ENCODE measurements at regions not wholly inside any gene's neighbourhood (a gene's known extent, or its start where the extent isn't known, plus 50 kb on each side); places are given as distances from the start of the nearest gene placed in this dataset.
"Not testable (repeated sequence)": the region's sequence is repeated elsewhere in the genome, so short reads cannot be mapped to it uniquely, and the experiment has no call there.

- H3K9me3 ChIP-seq (ENCODE audit: control insufficient read depth, insufficient read depth, low read length); H3K36me3 ChIP-seq (ENCODE audit: control insufficient read depth, insufficient read depth, low read length); H3K27me3 ChIP-seq (ENCODE audit: control insufficient read depth, insufficient read depth, low read length); H3K4me3 ChIP-seq (ENCODE audit: low read depth, low read length); H3K9ac ChIP-seq (ENCODE audit: low read depth, low read length); H3K4me1 ChIP-seq (ENCODE audit: control insufficient read depth, insufficient read depth, low read length): not testable (repeated sequence)
Observed at GRCh38 chr2:111546578-111546977, 337.4 kb downstream of the ANAPC1 start.

GRCh38 chr2:111549174-111549573 lies 334.8 kb downstream of the ANAPC1 start:
- H3K9me3 ChIP-seq (ENCODE audit: control insufficient read depth, insufficient read depth, low read length); H3K4me3 ChIP-seq (ENCODE audit: low read depth, low read length); H3K36me3 ChIP-seq (ENCODE audit: control insufficient read depth, insufficient read depth, low read length); H3K4me1 ChIP-seq (ENCODE audit: control insufficient read depth, insufficient read depth, low read length); H3K27me3 ChIP-seq (ENCODE audit: control insufficient read depth, insufficient read depth, low read length); H3K9ac ChIP-seq (ENCODE audit: low read depth, low read length): not testable (repeated sequence)

GRCh38 chr2:111551428-111551827 lies 332.6 kb downstream of the ANAPC1 start:
- H3K4me3 ChIP-seq (ENCODE audit: low read depth, low read length); H3K9ac ChIP-seq (ENCODE audit: low read depth, low read length); H3K4me1 ChIP-seq (ENCODE audit: control insufficient read depth, insufficient read depth, low read length); H3K36me3 ChIP-seq (ENCODE audit: control insufficient read depth, insufficient read depth, low read length); H3K9me3 ChIP-seq (ENCODE audit: control insufficient read depth, insufficient read depth, low read length); H3K27me3 ChIP-seq (ENCODE audit: control insufficient read depth, insufficient read depth, low read length): not testable (repeated sequence)

GRCh38 chr2:111552625-111553024 lies 331.4 kb downstream of the ANAPC1 start:
- not testable (repeated sequence) for H3K4me3 ChIP-seq (ENCODE audit: low read depth, low read length); H3K36me3 ChIP-seq (ENCODE audit: control insufficient read depth, insufficient read depth, low read length); H3K9ac ChIP-seq (ENCODE audit: low read depth, low read length); H3K9me3 ChIP-seq (ENCODE audit: control insufficient read depth, insufficient read depth, low read length); H3K27me3 ChIP-seq (ENCODE audit: control insufficient read depth, insufficient read depth, low read length); H3K4me1 ChIP-seq (ENCODE audit: control insufficient read depth, insufficient read depth, low read length)

DNA sequence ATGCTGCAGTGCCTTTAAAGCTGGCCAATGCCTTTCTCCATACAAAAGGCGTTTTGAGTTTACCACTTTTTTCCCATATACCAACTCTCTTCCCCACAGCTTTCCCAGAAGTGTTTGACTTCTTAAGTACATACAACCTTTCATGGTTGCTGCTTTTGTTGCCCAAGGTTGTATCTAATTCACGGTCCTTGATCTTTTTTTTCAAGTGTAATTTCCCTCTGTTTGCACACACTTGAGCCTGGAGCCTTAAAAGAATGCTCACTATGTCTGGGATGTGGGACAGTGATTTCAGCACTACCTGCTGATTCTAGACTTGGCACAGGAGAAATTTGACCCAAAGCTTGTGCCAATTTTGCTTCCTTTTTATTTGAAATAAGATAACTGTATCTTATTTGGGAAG lies 324.7 kb downstream of the ANAPC1 start:
- H3K4me3 ChIP-seq (ENCODE audit: low read depth, low read length); H3K9ac ChIP-seq (ENCODE audit: low read depth, low read length); H3K36me3 ChIP-seq (ENCODE audit: control insufficient read depth, insufficient read depth, low read length); H3K9me3 ChIP-seq (ENCODE audit: control insufficient read depth, insufficient read depth, low read length); H3K4me1 ChIP-seq (ENCODE audit: control insufficient read depth, insufficient read depth, low read length); H3K27me3 ChIP-seq (ENCODE audit: control insufficient read depth, insufficient read depth, low read length): not testable (repeated sequence)

DNA sequence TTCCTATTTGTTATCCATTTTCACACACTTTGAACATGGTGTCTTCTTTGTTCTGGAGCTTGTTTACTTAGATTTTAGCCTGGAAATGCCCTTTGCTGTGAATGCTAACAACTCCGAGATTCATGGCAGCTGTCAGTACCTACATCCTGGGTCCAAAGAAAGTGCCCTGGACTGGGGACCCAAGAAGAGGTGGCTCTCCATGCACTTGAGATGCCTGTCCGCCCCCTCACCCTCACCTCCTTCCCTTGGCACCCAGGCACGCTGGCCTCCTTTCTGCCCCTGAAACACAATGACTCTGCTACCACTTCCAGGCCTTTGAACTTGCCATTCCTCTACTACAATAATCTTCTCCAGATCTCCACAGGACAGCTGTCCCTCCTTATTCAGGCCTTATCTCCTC lies 324.2 kb downstream of the ANAPC1 start:
- H3K9me3 ChIP-seq (ENCODE audit: control insufficient read depth, insufficient read depth, low read length); H3K9ac ChIP-seq (ENCODE audit: low read depth, low read length); H3K36me3 ChIP-seq (ENCODE audit: control insufficient read depth, insufficient read depth, low read length); H3K27me3 ChIP-seq (ENCODE audit: control insufficient read depth, insufficient read depth, low read length); H3K4me3 ChIP-seq (ENCODE audit: low read depth, low read length); H3K4me1 ChIP-seq (ENCODE audit: control insufficient read depth, insufficient read depth, low read length): not testable (repeated sequence)

DNA sequence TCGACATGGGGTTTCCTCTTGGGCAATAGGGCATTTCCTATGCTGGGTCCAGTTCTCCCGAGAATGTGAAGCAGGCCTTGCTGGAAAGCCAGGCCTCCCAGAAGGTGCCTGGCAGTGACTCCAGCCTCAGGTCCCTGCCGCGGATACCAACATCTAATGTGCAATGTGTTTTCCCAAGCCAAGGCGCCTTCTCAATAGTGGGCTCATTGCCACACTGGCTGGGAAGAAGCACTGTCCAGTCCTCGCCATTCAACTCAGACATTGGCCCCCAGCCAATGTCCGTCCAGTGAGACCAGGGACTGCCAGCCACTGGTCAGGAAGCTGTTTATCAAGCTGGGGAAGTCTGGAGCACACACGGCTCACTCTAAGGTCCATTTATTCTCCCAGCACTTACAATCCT lies 317.9 kb downstream of the ANAPC1 start:
- H3K4me1 ChIP-seq (ENCODE audit: control insufficient read depth, insufficient read depth, low read length); H3K9ac ChIP-seq (ENCODE audit: low read depth, low read length); H3K27me3 ChIP-seq (ENCODE audit: control insufficient read depth, insufficient read depth, low read length); H3K36me3 ChIP-seq (ENCODE audit: control insufficient read depth, insufficient read depth, low read length); H3K4me3 ChIP-seq (ENCODE audit: low read depth, low read length); H3K9me3 ChIP-seq (ENCODE audit: control insufficient read depth, insufficient read depth, low read length): not testable (repeated sequence)

DNA sequence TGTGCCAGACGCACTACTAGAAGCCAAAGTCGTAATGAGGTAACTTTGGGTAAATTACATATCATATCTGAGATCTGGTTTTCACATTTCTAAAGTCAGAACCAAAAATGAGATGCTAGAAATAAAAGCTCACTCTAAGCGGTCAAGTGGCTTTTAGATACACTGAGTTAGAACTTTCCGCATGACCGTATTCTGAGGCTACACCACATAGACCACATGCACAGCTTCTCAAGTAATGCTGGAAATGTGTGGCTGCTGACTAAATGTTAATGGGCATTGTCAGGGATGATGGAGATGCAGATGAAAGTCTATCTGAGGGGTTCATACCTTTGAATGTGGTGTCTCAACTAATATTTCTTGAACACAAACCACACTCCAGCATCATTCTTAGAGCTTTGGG lies 316.8 kb downstream of the ANAPC1 start:
- H3K4me3 ChIP-seq (ENCODE audit: low read depth, low read length): not testable (repeated sequence)

DNA sequence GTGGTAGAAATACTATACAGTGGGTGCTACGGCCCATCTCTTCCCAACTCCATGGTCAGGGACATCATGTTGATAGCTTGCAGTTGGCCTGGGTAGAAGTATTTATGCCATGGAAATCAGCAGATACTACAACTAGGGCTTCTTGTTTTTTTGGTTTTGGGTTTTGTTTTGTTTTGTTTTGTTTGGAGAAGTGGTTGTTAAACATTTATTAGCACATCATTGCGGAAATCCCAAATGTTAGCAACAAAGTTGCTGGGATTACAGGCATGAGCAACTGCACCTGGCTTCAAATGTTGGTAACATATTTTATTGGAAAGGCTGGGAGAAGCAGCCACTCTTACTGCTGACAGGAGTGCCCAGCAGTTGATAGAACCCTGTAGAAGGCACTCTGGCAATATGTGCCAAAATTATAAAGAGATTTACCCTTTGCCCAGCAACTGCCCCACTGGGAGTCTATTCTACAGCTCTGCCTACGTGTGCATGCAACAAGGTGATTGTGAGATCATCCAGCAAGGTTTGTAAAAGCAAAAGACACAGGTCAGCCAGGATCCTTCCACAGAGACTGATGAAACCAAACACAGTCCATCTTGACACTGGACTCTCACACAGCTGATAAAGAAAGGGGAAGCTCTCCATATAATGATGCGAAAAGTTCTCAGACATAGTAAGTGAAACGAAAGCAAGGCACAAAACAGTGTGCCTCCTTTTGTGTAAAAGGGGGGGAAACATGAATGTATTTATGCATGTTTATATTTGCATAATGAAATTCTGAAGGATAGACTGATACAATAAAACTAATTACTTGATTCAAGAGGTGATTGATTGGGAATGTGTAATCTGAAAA lies 314.4 kb downstream of the ANAPC1 start:
- H3K36me3 ChIP-seq (ENCODE audit: control insufficient read depth, insufficient read depth, low read length); H3K9me3 ChIP-seq (ENCODE audit: control insufficient read depth, insufficient read depth, low read length); H3K27me3 ChIP-seq (ENCODE audit: control insufficient read depth, insufficient read depth, low read length); H3K4me1 ChIP-seq (ENCODE audit: control insufficient read depth, insufficient read depth, low read length); H3K4me3 ChIP-seq (ENCODE audit: low read depth, low read length); H3K9ac ChIP-seq (ENCODE audit: low read depth, low read length): not testable (repeated sequence)

More for the DNA sequence above, 316.8 kb downstream of the ANAPC1 start:
- H3K27me3 ChIP-seq (ENCODE audit: control insufficient read depth, insufficient read depth, low read length); H3K36me3 ChIP-seq (ENCODE audit: control insufficient read depth, insufficient read depth, low read length); H3K4me1 ChIP-seq (ENCODE audit: control insufficient read depth, insufficient read depth, low read length); H3K9me3 ChIP-seq (ENCODE audit: control insufficient read depth, insufficient read depth, low read length); H3K9ac ChIP-seq (ENCODE audit: low read depth, low read length): not testable (repeated sequence)

- H3K9me3 ChIP-seq (ENCODE audit: control insufficient read depth, insufficient read depth, low read length); H3K27me3 ChIP-seq (ENCODE audit: control insufficient read depth, insufficient read depth, low read length); H3K9ac ChIP-seq (ENCODE audit: low read depth, low read length); H3K4me3 ChIP-seq (ENCODE audit: low read depth, low read length); H3K4me1 ChIP-seq (ENCODE audit: control insufficient read depth, insufficient read depth, low read length); H3K36me3 ChIP-seq (ENCODE audit: control insufficient read depth, insufficient read depth, low read length): not testable (repeated sequence)
Observed at GRCh38 chr2:111570300-111571114, 313.5 kb downstream of the ANAPC1 start.

- H3K9me3 ChIP-seq (ENCODE audit: control insufficient read depth, insufficient read depth, low read length); H3K36me3 ChIP-seq (ENCODE audit: control insufficient read depth, insufficient read depth, low read length); H3K4me3 ChIP-seq (ENCODE audit: low read depth, low read length); H3K27me3 ChIP-seq (ENCODE audit: control insufficient read depth, insufficient read depth, low read length); H3K4me1 ChIP-seq (ENCODE audit: control insufficient read depth, insufficient read depth, low read length); H3K9ac ChIP-seq (ENCODE audit: low read depth, low read length): not testable (repeated sequence)
Observed at GRCh38 chr2:111574803-111575202, 309.2 kb downstream of the ANAPC1 start.

DNA sequence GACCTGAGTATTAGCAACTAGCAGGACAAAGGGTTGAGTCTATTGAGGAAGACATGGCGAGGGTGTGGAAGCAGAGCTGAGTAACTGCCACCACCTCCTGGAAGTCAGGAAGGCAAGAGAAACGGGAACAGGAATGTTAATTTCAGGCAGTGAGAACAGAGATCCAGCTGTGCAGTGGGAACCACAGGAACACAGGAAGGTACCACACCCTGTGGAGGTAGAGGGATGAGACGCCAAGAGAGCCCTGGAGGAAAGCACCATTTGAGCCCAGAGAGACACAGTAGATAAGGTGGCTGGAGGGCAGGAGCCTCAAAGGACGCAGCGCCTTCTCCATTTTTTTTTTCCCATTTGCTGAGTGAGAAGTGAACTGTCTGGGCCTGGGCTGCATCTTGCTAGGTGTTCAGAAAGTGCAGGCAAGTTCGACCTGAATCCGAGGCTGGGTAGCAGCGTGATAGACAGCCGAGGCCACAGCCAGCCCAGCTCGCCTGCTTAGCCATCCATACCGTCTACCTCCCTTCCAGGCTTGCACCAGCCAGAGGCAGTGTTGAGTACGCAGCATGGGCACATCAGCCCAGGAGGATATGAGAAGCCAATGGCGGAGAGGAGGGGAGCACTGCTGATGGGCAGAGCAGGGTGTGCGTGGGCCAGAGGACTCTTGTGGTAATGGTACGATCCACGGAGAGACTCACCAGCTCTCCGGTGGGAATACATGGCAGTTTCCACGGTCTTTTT lies 306.7 kb downstream of the ANAPC1 start:
- H3K4me1 ChIP-seq (ENCODE audit: control insufficient read depth, insufficient read depth, low read length); H3K9me3 ChIP-seq (ENCODE audit: control insufficient read depth, insufficient read depth, low read length): not testable (repeated sequence)

More for the DNA sequence above, 306.7 kb downstream of the ANAPC1 start:
- not testable (repeated sequence) for H3K36me3 ChIP-seq (ENCODE audit: control insufficient read depth, insufficient read depth, low read length); H3K4me3 ChIP-seq (ENCODE audit: low read depth, low read length); H3K27me3 ChIP-seq (ENCODE audit: control insufficient read depth, insufficient read depth, low read length); H3K9ac ChIP-seq (ENCODE audit: low read depth, low read length)
